H9 (cell line): ENCODE measurements at regions not wholly inside any gene's neighbourhood (a gene's known extent, or its start where the extent isn't known, plus 50 kb on each side); places are given as distances from the start of the nearest gene placed in this dataset.

Source experiments
- DNase-seq: peaks from one replicate; pipeline ENCODE4 v3.0.0-alpha.2; 2017
- H2AFZ ChIP-seq: one replicate; pipeline ENCODE4 v1.6.1; 2013; ENCODE audit warnings: mild to moderate bottlenecking, low read length, control low read depth, moderate library complexity
- H2AK5ac ChIP-seq: 2 replicates; pipeline ENCODE4 v1.6.1; 2013; ENCODE audit warnings: low read length, control low read depth, mixed read lengths; ENCODE audit not compliant: insufficient read length
- H2BK120ac ChIP-seq: one replicate; pipeline ENCODE4 v1.6.1; 2013; ENCODE audit warnings: low read depth, mild to moderate bottlenecking, low read length, control low read depth, inconsistent platforms; ENCODE audit not compliant: poor library complexity, severe bottlenecking
- H2BK12ac ChIP-seq: 2 replicates; pipeline ENCODE4 v1.6.1; 2013; ENCODE audit warnings: low read length, control low read depth, mixed read lengths, low read depth; ENCODE audit not compliant: insufficient read length
- H2BK15ac ChIP-seq: 2 replicates; pipeline ENCODE4 v1.6.1; 2013; ENCODE audit warnings: low read depth, low read length, control low read depth
- H2BK20ac ChIP-seq: one replicate; pipeline ENCODE4 v1.6.1; 2013; ENCODE audit warnings: low read depth, mild to moderate bottlenecking, low read length, control low read depth, inconsistent platforms; ENCODE audit not compliant: poor library complexity, severe bottlenecking
- H2BK5ac ChIP-seq: 2 replicates; pipeline ENCODE4 v1.6.1; 2013; ENCODE audit warnings: low read length, control low read depth, mixed read lengths; ENCODE audit not compliant: insufficient read length
- H3K14ac ChIP-seq: 2 replicates; pipeline ENCODE4 v1.6.1; 2013; ENCODE audit warnings: low read length, control low read depth; ENCODE audit not compliant: insufficient read depth
- H3K18ac ChIP-seq: 2 replicates; pipeline ENCODE4 v1.6.1; 2013; ENCODE audit warnings: low read depth, mild to moderate bottlenecking, mixed read lengths, low read length, control low read depth; ENCODE audit not compliant: insufficient read length
- H3K23ac ChIP-seq: 2 replicates; pipeline ENCODE4 v1.6.1; 2013; ENCODE audit warnings: low read length, control low read depth, mixed read lengths, low read depth; ENCODE audit not compliant: insufficient read length
- H3K23me2 ChIP-seq: 2 replicates; pipeline ENCODE4 v1.6.1; 2013; ENCODE audit warnings: low read depth, mild to moderate bottlenecking, mixed read lengths, low read length, control low read depth; ENCODE audit not compliant: insufficient read length, poor library complexity, severe bottlenecking
- H3K27ac ChIP-seq: 2 replicates; pipeline ENCODE4 v1.5.1; 2013; ENCODE audit warnings: low read length, control low read depth, mixed read lengths, low read depth; ENCODE audit not compliant: insufficient read length
- H3K27me3 ChIP-seq: 2 replicates; pipeline ENCODE4 v1.6.1; 2013; ENCODE audit warnings: low read length, control low read depth, inconsistent platforms; ENCODE audit not compliant: insufficient read depth
- H3K4ac ChIP-seq: 2 replicates; pipeline ENCODE4 v1.6.1; 2013; ENCODE audit warnings: low read depth, mild to moderate bottlenecking, control low read depth, inconsistent platforms, low read length, moderate library complexity
- H3K4me1 ChIP-seq: 2 replicates; pipeline ENCODE4 v1.6.1; 2013; ENCODE audit warnings: low read length, control low read depth, inconsistent platforms; ENCODE audit not compliant: insufficient read depth
- H3K4me2 ChIP-seq: 2 replicates; pipeline ENCODE4 v1.6.1; 2013; ENCODE audit warnings: low read length, control low read depth, mixed read lengths; ENCODE audit not compliant: insufficient read length, insufficient read depth
- H3K56ac ChIP-seq: 2 replicates; pipeline ENCODE4 v1.6.1; 2013; ENCODE audit warnings: low read depth, mild to moderate bottlenecking, mixed read lengths, low read length, control low read depth; ENCODE audit not compliant: insufficient read length
- H3K79me1 ChIP-seq: 2 replicates; pipeline ENCODE4 v1.6.1; 2013; ENCODE audit warnings: low read depth, mild to moderate bottlenecking, moderate library complexity, low read length, control low read depth, inconsistent platforms; ENCODE audit not compliant: insufficient read depth, poor library complexity, severe bottlenecking
- H3K79me2 ChIP-seq: 2 replicates; pipeline ENCODE4 v1.6.1; 2013; ENCODE audit warnings: low read length, control low read depth, inconsistent platforms; ENCODE audit not compliant: insufficient read depth
- H3K9ac ChIP-seq: 2 replicates; pipeline ENCODE4 v1.6.1; 2013; ENCODE audit warnings: low read length, control low read depth, mixed read lengths; ENCODE audit not compliant: insufficient read length; ENCODE audit errors: extremely low read depth
- H3K9me3 ChIP-seq: one replicate; pipeline ENCODE4 v1.6.1; 2013; ENCODE audit warnings: low read depth, low read length, inconsistent platforms; ENCODE audit not compliant: control insufficient read depth
- H3T11ph ChIP-seq: one replicate; pipeline ENCODE4 v1.6.1; 2013; ENCODE audit warnings: mild to moderate bottlenecking, low read length, control low read depth, inconsistent platforms
- H4K20me1 ChIP-seq: one replicate; pipeline ENCODE4 v1.6.1; 2013; ENCODE audit not compliant: control insufficient read depth, insufficient read length, insufficient read depth
- H4K5ac ChIP-seq: 2 replicates; pipeline ENCODE4 v1.6.1; 2013; ENCODE audit warnings: low read depth, mild to moderate bottlenecking, mixed read lengths, low read length, control low read depth; ENCODE audit not compliant: insufficient read length
- H4K8ac ChIP-seq: replicated peaks from 2 replicates; pipeline ENCODE4 v1.6.1; 2013; ENCODE audit warnings: low read length, control low read depth, mixed read lengths, low read depth; ENCODE audit not compliant: insufficient read length
- H4K91ac ChIP-seq: 2 replicates; pipeline ENCODE4 v1.6.1; 2013; ENCODE audit warnings: low read depth, mild to moderate bottlenecking, moderate library complexity, mixed read lengths, low read length, control low read depth; ENCODE audit not compliant: insufficient read length
- H3K27ac Mint-ChIP-seq, 3 experiments: 2 replicates in 2 of 3; 3 replicates in 1 of 3; pipeline ENCODE4 v1.8.0; 2020 to 2021; ENCODE audit warnings: mixed read lengths in 3 of 3, mild to moderate bottlenecking in 1 of 3, moderate library complexity in 1 of 3
- H3K27me3 Mint-ChIP-seq: 2 replicates; pipeline ENCODE4 v1.8.0; 2021; ENCODE audit warnings: low read depth, mild to moderate bottlenecking, moderate library complexity, mixed read lengths
- H3K36me3 Mint-ChIP-seq, 3 experiments: 2 replicates in 2 of 3; 3 replicates in 1 of 3; pipeline ENCODE4 v1.8.0; 2020 to 2021; ENCODE audit warnings: low read depth in 3 of 3, mixed read lengths in 3 of 3; ENCODE audit not compliant: insufficient read depth in 1 of 3
- H3K4me1 Mint-ChIP-seq, 2 experiments: 2 replicates each; pipeline ENCODE4 v1.8.0; 2020; ENCODE audit warnings: mixed read lengths in 2 of 2
- H3K4me3 Mint-ChIP-seq, 2 experiments: 2 replicates in 1 of 2; 3 replicates in 1 of 2; pipeline ENCODE4 v1.8.0; 2020 to 2021; ENCODE audit warnings: mild to moderate bottlenecking in 2 of 2, mixed read lengths in 2 of 2, moderate library complexity in 1 of 2
- H3K9me3 Mint-ChIP-seq, 2 experiments: 2 replicates in 1 of 2; 3 replicates in 1 of 2; pipeline ENCODE4 v1.8.0; 2020; ENCODE audit warnings: mild to moderate bottlenecking in 2 of 2, mixed read lengths in 2 of 2, moderate library complexity in 1 of 2
- CTCF ChIP-seq: fragments of 200-600 bp; sonication (generic); conservative IDR thresholded peaks from 3 replicates; pipeline ENCODE4 v1.8.0; 2021; ENCODE audit warnings: antibody characterized with exemption, mild to moderate bottlenecking
- WGBS: extraction: QIAGEN DNeasy Blood & Tissue Kit; methylation state at CpG from one replicate; pipeline ENCODE4 v1.1.7; 2013; ENCODE audit warnings: missing lambda C conversion rate, low lambda C conversion rate, mixed read lengths; ENCODE audit not compliant: insufficient read length; ENCODE audit errors: extremely low coverage; 5-methylcytosine and 5-hydroxymethylcytosine counted together

DNA sequence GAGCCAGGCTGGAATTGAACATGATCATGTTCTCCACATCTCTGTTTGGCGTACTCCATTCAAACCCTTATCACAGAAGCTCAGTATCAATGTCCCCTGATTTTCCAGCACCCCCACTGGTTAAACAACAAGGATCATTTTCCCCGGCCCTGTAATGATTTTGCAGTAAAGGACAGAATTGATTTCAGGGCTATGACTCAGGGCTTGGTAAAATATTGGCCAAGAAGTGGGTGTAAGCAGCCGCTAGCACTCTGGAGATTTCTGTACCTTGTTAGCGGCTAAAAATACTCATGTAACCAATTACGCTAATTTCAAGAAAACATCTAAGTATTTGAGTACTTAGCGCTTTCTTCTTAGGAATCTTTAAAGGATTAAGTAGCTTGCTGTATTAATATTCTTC lies 69.5 kb upstream of the FNDC3A start:
- Histone ChIP-seq H3K27ac (no peak overlapping the region), H4K91ac (no peak overlapping the region), H3K23ac (no peak overlapping the region), H3K9ac (no peak overlapping the region), H3K79me2 (no peaks in the 10 kb centered on the region), H2BK12ac (no peak overlapping the region), H3K4me1 (no peaks in the 10 kb centered on the region; the same call in 1 of the 2 replicates), H3K56ac (no peak overlapping the region), H2AK5ac (no peak overlapping the region), H3K18ac (no peak overlapping the region), H2BK120ac (no peak overlapping the region), H2BK15ac (no peak overlapping the region), H3T11ph (no peak overlapping the region), H2BK5ac (no peak overlapping the region), H3K4ac (no peak overlapping the region), H3K23me2 (no peaks in the 10 kb centered on the region), H3K14ac (no peak overlapping the region), H3K4me2 (no peak overlapping the region), H3K79me1 (no peaks in the 10 kb centered on the region), H4K8ac (no peak overlapping the region), H3K27me3 (no peaks in the 10 kb centered on the region), H2AFZ (no peak overlapping the region), H3K9me3 (no peaks in the 10 kb centered on the region), H4K5ac (no peak overlapping the region), H4K20me1 (no peaks in the 10 kb centered on the region), H2BK20ac (no peak overlapping the region)
- Mint-ChIP-seq H3K4me3 (no peak overlapping the region), H3K36me3 (no peaks in the 10 kb centered on the region), H3K27me3 (peaks cover 2% of the 10 kb centered on the region; the same call in 1 of the 2 replicates), H3K9me3 (no peaks in the 10 kb centered on the region; a peak in 1 of 5 replicates), H3K27ac (no peak overlapping the region), H3K4me1 (peaks cover 2 to 8% of the 10 kb centered on the region in 2 experiments; a peak in 3 of 4 replicates)
- no CpG with 5 or more reads among the region's 6 CpGs for WGBS
- no peak for DNase-seq
- no peak for TF ChIP-seq CTCF
